GM18502 (cell line): ENCODE measurements at regions not wholly inside any gene's neighbourhood (a gene's known extent, or its start where the extent isn't known, plus 50 kb on each side); places are given as distances from the start of the nearest gene placed in this dataset.
"Not testable (repeated sequence)": the region's sequence is repeated elsewhere in the genome, so short reads cannot be mapped to it uniquely, and the experiment has no call there.

ENCODE experiments used
- ATAC-seq: cut with Tn5 transposase; IDR thresholded peaks from one replicate; pipeline ENCODE4 v1.9.1; 2021; ENCODE audit warnings: mild to moderate bottlenecking; ENCODE audit not compliant: unreplicated experiment, poor library complexity

GRCh38 chr7:106530183-106530582 lies 130.8 kb downstream of the CCDC71L start:
- ATAC-seq: not testable (repeated sequence)

DNA sequence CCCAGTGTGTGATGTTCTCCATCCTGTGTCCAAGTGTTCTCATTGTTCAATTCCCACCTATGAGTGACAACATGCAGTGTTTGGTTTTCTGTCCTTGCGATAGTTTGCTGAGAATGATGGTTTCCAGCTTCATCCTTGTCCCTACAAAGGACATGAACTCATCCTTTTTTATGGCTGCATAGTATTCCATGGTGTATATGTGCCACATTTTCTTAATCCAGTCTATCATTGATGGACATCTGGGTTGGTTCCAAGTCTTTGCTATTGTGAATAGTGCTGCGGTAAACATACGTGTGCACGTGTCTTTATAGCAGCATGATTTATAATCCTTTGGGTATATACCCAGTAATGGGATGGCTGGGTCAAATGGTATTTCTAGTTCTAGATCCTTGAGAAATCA lies 134.3 kb downstream of the CCDC71L start:
- not testable (repeated sequence) for ATAC-seq

GRCh38 chr7:106524690-106525059 lies 136.3 kb downstream of the CCDC71L start:
- no peak for ATAC-seq

DNA sequence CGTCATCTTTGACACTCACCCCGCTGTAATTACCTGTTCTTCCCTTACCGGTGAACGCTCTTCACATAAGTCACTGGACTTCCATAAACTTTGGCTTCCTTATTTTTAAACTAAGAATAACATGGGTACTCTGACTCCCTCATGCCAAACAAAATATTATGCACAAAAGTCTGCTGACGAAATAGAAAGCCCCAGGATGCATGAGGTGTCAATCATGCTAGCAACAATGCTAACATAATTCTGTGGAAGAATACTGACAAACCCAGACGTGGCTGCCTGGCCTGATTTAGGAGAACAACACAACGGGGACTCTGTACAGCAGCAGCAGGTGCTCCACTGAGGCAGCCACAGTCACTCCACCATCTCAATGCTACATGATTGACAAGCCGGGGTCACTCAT lies 137.5 kb downstream of the CCDC71L start:
- ATAC-seq: no peak

- ATAC-seq: no peak
These were observed 138.3 kb downstream of the CCDC71L start for GRCh38 chr7:106522696-106523095.

DNA sequence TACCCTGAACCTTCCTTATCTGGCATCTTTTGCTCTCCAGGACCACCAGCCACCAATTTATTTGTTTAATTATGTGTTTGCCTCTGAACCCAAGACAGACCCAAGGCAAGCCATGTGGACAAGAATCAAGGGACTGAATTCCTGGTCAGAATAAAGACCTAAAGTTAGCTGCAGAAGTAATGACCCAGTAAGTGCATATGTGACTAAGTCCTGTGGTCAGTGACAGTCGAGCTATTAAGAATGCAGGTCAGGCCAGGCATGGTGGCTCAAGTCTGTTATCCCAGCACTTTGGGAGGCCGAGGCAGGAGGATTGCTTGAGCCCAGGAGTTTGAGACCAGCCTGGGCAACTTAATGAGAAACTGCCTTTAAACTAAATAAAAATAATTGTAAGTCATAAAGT lies 139.4 kb downstream of the CCDC71L start:
- ATAC-seq: no peak

DNA sequence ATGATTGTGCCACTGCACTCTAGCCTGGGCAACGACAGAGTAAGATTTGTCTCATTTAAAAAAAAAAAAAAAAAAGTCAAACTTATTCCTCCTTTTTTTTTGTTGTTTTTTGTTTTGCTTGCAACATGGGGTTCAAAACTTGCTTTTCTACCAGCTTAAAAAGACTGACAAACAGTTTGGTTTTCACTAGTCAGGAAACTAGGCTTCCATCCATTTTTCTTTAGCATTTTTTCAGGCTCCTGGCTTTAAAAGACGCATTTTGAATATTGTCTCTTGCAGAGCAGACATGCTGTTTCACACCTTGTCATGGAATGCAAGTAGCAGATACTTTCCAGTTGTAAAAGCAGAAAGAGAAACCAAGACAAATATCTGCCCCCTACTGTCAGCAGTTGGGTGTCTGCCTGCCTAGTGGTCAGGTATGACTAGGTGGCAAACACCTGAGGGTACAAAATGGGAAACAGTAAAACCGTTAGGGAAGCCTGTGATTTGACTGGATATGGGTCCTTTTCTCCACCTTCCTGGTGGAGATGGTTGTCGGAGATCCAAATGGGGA lies 139.9 kb downstream of the CCDC71L start:
- ATAC-seq: no peak

GRCh38 chr7:106518967-106519366 lies 142.0 kb downstream of the CCDC71L start:
- no peak for ATAC-seq

DNA sequence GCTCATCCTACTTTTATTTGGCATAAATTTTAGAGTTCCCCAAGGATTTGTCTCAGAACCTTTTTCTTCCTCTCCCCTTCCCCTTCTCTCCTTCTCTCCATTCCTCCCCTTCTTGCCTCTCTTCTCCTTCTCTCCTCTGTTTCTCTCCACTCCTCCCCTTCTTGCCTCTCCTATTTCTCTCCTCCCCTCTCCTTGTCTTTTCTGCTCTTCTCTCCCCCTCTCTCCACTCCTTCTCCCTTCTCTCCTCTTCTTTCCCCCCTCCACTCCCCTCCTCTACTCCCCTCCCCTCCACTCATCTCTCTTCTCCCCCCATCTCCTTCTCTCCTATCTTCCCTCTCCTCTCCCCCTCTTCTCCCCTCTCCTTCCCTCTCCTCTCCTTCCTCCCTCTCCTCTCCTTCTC lies 142.7 kb downstream of the CCDC71L start:
- no peak for ATAC-seq

GRCh38 chr7:106517508-106517907 lies 143.4 kb downstream of the CCDC71L start:
- no peak for ATAC-seq

DNA sequence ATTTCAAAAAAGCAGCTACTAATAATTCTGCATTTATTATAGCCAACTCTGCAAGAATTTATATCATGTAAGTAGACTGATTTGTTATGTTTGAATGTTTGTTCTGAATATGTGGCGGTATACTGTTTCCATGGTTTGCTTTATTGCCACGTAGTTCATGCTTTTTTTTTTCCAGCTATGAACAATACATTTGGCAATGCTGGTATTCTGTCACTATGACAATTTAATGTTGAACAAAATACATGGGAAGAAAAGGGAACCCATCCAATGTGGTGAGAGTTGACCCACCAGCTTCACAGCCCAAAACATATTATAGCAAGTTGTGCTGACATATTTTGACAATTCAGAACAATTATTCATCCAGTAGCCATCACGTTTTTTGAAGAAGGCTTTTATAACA lies 145.6 kb downstream of the CCDC71L start:
- no peak for ATAC-seq

DNA sequence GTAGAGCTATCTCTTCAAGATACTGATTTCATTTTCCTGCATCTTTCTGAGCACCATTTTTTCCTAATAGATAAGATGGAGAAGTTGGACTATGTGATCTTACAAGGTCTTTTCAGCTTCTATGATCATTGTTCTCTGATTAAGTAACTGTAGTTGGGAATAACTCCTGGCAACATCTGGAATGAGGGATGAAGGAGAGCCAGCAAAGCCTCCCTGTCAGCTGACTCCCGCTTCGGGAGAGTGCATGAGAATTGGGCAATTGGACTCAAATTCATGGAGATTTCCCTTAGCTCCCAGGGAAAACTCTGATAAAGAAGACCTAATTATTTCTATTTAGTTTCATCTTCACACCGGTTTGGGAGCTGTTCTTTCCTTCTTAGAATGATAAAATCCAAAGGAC lies 146.1 kb downstream of the CCDC71L start:
- ATAC-seq: no peak

GRCh38 chr7:106512217-106512616 lies 148.7 kb downstream of the CCDC71L start:
- no peak for ATAC-seq

- ATAC-seq: no peak
These were observed 156.3 kb downstream of the CCDC71L start for GRCh38 chr7:106504645-106505044.

DNA sequence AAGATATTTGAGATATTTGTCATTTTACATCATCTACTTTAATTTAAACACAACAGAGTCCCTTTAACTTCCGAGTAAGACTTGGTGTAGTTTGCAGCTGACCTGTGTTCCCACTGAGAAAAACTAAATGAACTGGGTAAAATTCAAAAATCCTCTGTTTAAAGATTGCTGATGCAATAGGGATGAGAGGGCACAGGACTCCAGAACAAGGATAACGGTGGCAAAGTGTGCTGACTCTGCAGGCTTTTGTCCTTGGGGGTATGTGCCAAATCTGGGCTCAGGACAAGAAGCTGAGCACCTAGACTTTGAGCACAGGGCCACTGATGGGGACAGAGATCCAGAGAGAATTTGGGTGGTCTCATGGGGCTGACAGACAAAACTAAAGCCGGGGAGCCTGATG lies 156.8 kb downstream of the CCDC71L start:
- no peak for ATAC-seq

DNA sequence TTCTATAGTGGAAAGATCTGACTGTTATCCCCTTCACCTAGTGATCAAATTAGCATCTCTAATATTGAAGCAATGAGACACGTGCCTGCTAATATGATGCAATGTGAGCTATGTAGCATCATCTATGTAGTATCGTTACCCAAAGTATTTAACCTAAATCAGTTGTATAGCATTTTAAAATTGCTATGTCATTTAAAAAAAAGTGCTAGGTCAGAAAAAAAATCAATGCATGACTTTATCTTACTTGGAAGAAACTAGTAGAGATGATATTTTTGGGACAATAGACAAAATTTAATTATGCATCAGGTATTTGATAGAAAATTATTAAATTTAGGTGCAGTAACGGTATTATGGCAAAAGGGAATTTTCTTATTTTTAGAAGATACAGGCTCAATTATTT lies 157.3 kb downstream of the CCDC71L start:
- no peak for ATAC-seq

GRCh38 chr7:106501605-106502580 lies 159.1 kb downstream of the CCDC71L start:
- ATAC-seq: no peak

DNA sequence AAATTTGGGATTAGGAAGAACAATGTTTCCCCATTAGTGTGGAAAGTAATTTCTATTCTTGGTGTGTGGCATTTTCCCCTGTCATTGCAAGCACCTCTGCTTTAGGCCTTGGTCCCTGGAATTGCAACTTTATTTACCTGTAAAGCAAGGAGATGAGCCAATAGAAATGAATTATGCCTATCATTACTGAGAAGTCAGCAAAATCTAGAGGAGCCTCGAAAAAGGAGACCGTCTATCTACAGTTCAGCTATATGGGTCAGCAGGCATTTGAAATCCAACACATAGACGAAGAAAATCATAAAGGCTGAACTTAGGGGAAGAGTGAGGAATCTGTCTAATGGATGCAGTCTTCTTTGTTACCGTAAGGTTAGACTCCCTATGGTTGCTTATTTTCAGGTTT lies 161.1 kb downstream of the CCDC71L start:
- ATAC-seq: no peak

GRCh38 chr7:106498005-106498404 lies 163.0 kb downstream of the CCDC71L start:
- not testable (repeated sequence) for ATAC-seq

- no peak for ATAC-seq
These were observed 167.8 kb downstream of the CCDC71L start for GRCh38 chr7:106493041-106493731.

DNA sequence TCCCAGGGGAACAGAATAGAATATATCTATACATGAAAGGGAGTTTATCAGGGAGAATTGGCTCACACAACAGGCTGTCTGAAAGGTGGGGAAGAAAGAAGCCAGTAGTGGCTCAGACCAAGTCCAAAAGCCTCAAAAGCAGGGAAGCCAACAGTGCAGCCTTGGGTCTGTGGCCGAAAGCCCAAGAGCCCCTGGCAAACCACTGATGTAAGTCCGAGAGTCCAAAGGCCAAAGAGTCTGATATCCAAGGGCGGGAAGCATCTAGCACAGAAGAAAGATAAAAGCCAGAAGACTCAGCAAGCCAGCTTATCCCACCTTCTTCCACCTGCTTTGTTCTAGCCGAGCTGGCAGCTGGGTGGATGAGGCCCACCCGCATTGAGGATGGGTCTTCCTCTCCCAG lies 172.5 kb downstream of the CCDC71L start:
- no peak for ATAC-seq
